ENCODE measurements at regions not wholly inside any gene's neighbourhood (a gene's known extent, or its start where the extent isn't known, plus 50 kb on each side); places are given as distances from the start of the nearest gene placed in this dataset.
"Not testable (repeated sequence)": the region's sequence is repeated elsewhere in the genome, so short reads cannot be mapped to it uniquely, and the experiment has no call there.

- no peak overlapping the region for H2AFZ ChIP-seq (ENCODE audit: low read depth)
- H3K36me3 ChIP-seq (ENCODE audit: insufficient read depth), result no peaks in the 10 kb centered on the region
- no peaks in the 10 kb centered on the region for H4K20me1 ChIP-seq (ENCODE audit: insufficient read depth)
- TF ChIP-seq CTCF (conservative IDR thresholded peaks at IDR 0.05; ENCODE audit: low read depth, low read length), result no peak
- no peak overlapping the region for H3K4me3 ChIP-seq (IDR thresholded peaks at IDR 0.05; ENCODE audit: insufficient read depth, low read depth, low read length)
- no peaks in the 10 kb centered on the region for H3K79me2 ChIP-seq (ENCODE audit: insufficient read depth, low read depth)
- no peak overlapping the region for H3K4me2 ChIP-seq
- H3K27me3 ChIP-seq (ENCODE audit: insufficient read depth, low read depth), result no peaks in the 10 kb centered on the region
- H3K4me1 ChIP-seq (ENCODE audit: low read depth, poor library complexity, severe bottlenecking), result no peaks in the 10 kb centered on the region
- no peak overlapping the region for H3K9ac ChIP-seq
- H3K27ac ChIP-seq, result no peak overlapping the region
These were observed 329.1 kb downstream of the TFAP2B start for GRCh38 chr6:51147756-51148155.

- no peak overlapping the region for H3K4me3 ChIP-seq (IDR thresholded peaks at IDR 0.05; ENCODE audit: insufficient read depth, low read depth, low read length)
- no peaks in the 10 kb centered on the region for H3K4me1 ChIP-seq (ENCODE audit: low read depth, poor library complexity, severe bottlenecking)
- TF ChIP-seq CTCF (conservative IDR thresholded peaks at IDR 0.05; ENCODE audit: low read depth, low read length), result no peak
- H3K36me3 ChIP-seq (ENCODE audit: insufficient read depth), result no peaks in the 10 kb centered on the region
- no peaks in the 10 kb centered on the region for H4K20me1 ChIP-seq (ENCODE audit: insufficient read depth)
- H3K79me2 ChIP-seq (ENCODE audit: insufficient read depth, low read depth), result no peaks in the 10 kb centered on the region
- H2AFZ ChIP-seq (ENCODE audit: low read depth), result no peak overlapping the region
- H3K9ac ChIP-seq, result no peak overlapping the region
- no peak overlapping the region for H3K27ac ChIP-seq
- H3K27me3 ChIP-seq (ENCODE audit: insufficient read depth, low read depth), result no peaks in the 10 kb centered on the region
- H3K4me2 ChIP-seq, result no peak overlapping the region
These were observed 333.9 kb downstream of the TFAP2B start for GRCh38 chr6:51152594-51152993.

- H3K27me3 ChIP-seq (ENCODE audit: insufficient read depth, low read depth), result no peaks in the 10 kb centered on the region
- no peaks in the 10 kb centered on the region for H3K36me3 ChIP-seq (ENCODE audit: insufficient read depth)
- no peak overlapping the region for H3K27ac ChIP-seq
- TF ChIP-seq CTCF (conservative IDR thresholded peaks at IDR 0.05; ENCODE audit: low read depth, low read length), result no peak
- no peaks in the 10 kb centered on the region for H4K20me1 ChIP-seq (ENCODE audit: insufficient read depth)
- H3K4me3 ChIP-seq (IDR thresholded peaks at IDR 0.05; ENCODE audit: insufficient read depth, low read depth, low read length), result no peak overlapping the region
- no peak overlapping the region for H2AFZ ChIP-seq (ENCODE audit: low read depth)
- H3K4me2 ChIP-seq, result no peak overlapping the region
- H3K4me1 ChIP-seq (ENCODE audit: low read depth, poor library complexity, severe bottlenecking), result no peaks in the 10 kb centered on the region
- H3K9ac ChIP-seq, result no peak overlapping the region
- H3K79me2 ChIP-seq (ENCODE audit: insufficient read depth, low read depth), result no peaks in the 10 kb centered on the region
These were observed 334.4 kb downstream of the TFAP2B start for GRCh38 chr6:51153109-51153508.

- H3K79me2 ChIP-seq (ENCODE audit: insufficient read depth, low read depth); H4K20me1 ChIP-seq (ENCODE audit: insufficient read depth); H3K4me1 ChIP-seq (ENCODE audit: low read depth, poor library complexity, severe bottlenecking); H3K36me3 ChIP-seq (ENCODE audit: insufficient read depth); H3K27ac ChIP-seq; H2AFZ ChIP-seq (ENCODE audit: low read depth); H3K9ac ChIP-seq; H3K27me3 ChIP-seq (ENCODE audit: insufficient read depth, low read depth); H3K4me2 ChIP-seq; H3K4me3 ChIP-seq (IDR thresholded peaks at IDR 0.05; ENCODE audit: insufficient read depth, low read depth, low read length): not testable (repeated sequence)
These were observed 336.3 kb downstream of the TFAP2B start for GRCh38 chr6:51154925-51155324.

- H3K36me3 ChIP-seq (ENCODE audit: insufficient read depth); H3K27me3 ChIP-seq (ENCODE audit: insufficient read depth, low read depth); H3K9ac ChIP-seq; H4K20me1 ChIP-seq (ENCODE audit: insufficient read depth); H3K27ac ChIP-seq; H2AFZ ChIP-seq (ENCODE audit: low read depth); H3K4me1 ChIP-seq (ENCODE audit: low read depth, poor library complexity, severe bottlenecking); H3K4me3 ChIP-seq (IDR thresholded peaks at IDR 0.05; ENCODE audit: insufficient read depth, low read depth, low read length); H3K79me2 ChIP-seq (ENCODE audit: insufficient read depth, low read depth); H3K4me2 ChIP-seq: not testable (repeated sequence)
These were observed 340.6 kb downstream of the TFAP2B start for GRCh38 chr6:51159260-51159659.
